Upper lobe of left lung (tissue), 4 donors: ENCODE measurements at regions not wholly inside any gene's neighbourhood (a gene's known extent, or its start where the extent isn't known, plus 50 kb on each side); places are given as distances from the start of the nearest gene placed in this dataset.

Source experiments
- POLR2A ChIP-seq, 4 donors: fragments of 450-650 bp; IDR thresholded peaks; one replicate each; pipeline ENCODE4 v1.5.1; 2016 to 2017; ENCODE audit warnings: antibody characterized with exemption in 4 of 4, mild to moderate bottlenecking in 2 of 4
- POLR2AphosphoS5 ChIP-seq, 2 donors: sonication (generic); formaldehyde crosslinking; IDR thresholded peaks; one replicate each; pipeline ENCODE4 v1.5.1; 2017; ENCODE audit warnings: antibody characterized with exemption in 2 of 2

- TF ChIP-seq POLR2A (IDR thresholded peaks at IDR 0.05) (no peak), POLR2AphosphoS5 (IDR thresholded peaks at IDR 0.05) (no peak)
These were observed 130.2 kb downstream of the SH2D1A start for GRCh38 chrX:124476562-124476961.
